ENCODE measurements at regions not wholly inside any gene's neighbourhood (a gene's known extent, or its start where the extent isn't known, plus 50 kb on each side); places are given as distances from the start of the nearest gene placed in this dataset.
A peak's percentile ranks its signal among the peaks of the same experiment; 100 is the strongest.

- H3K27me3 ChIP-seq, result no peaks in the 10 kb centered on the region
- no peaks in the 10 kb centered on the region for H3K4me1 ChIP-seq
- TF ChIP-seq POLR2A (IDR thresholded peaks at IDR 0.05), result no peak
- TF ChIP-seq CTCF (IDR thresholded peaks at IDR 0.05), result no peak
- intact Hi-C loops (cut with DNase I), result no loop called here
- DNase-seq (no peak), ATAC-seq (no peak)
- no peaks in the 10 kb centered on the region for H3K36me3 ChIP-seq
- H3K4me3 ChIP-seq, result no peak overlapping the region
- H3K9me3 ChIP-seq, result no peaks in the 10 kb centered on the region
- no CpG with 5 or more reads among the region's 12 CpGs for WGBS (ENCODE audit: insufficient coverage, low coverage, low lambda C conversion rate, missing lambda C conversion rate)
- H3K27ac ChIP-seq, result no peak overlapping the region
Observed at GRCh38 chr11:111435046-111435698, 56.1 kb upstream of the POU2AF1 start.

GRCh38 chr11:111429066-111429506 lies 50.0 kb upstream of the POU2AF1 start:
- H3K27ac ChIP-seq, result no peak overlapping the region
- peaks cover 0 to 6% (median 0%) of the 10 kb centered on the region in 4 donors for H3K4me1 ChIP-seq
- WGBS (ENCODE audit: insufficient coverage, low coverage, low lambda C conversion rate, missing lambda C conversion rate), result 18% methylated on average over 6 of the region's 7 CpGs
- H3K36me3 ChIP-seq, result no peaks in the 10 kb centered on the region
- peak in 2 of 3 donors; percentile 38 to 75 for DNase-seq
- H3K27me3 ChIP-seq, result no peaks in the 10 kb centered on the region
- no peaks in the 10 kb centered on the region for H3K9me3 ChIP-seq
- TF ChIP-seq POLR2A (IDR thresholded peaks at IDR 0.05) (no peak), CTCF (IDR thresholded peaks at IDR 0.05) (peak; percentile 65 to 75 (median 68))
- peak; percentile 87 to 94 (median 94) for ATAC-seq
- intact Hi-C loops (cut with DNase I), result no loop called here
- H3K4me3 ChIP-seq, result no peak overlapping the region

Data from right lobe of liver (tissue), 6 donors.